Testis (tissue), 2 donors: ENCODE measurements at regions not wholly inside any gene's neighbourhood (a gene's known extent, or its start where the extent isn't known, plus 50 kb on each side); places are given as distances from the start of the nearest gene placed in this dataset.
"Not testable (repeated sequence)": the region's sequence is repeated elsewhere in the genome, so short reads cannot be mapped to it uniquely, and the experiment has no call there.

ENCODE experiments used
- DNase-seq: peaks from one replicate; pipeline ENCODE4 v3.0.0-alpha.2; 2019
- H3K27ac ChIP-seq, 2 donors: fragments of 200-600 bp; sonication (generic); one replicate each; pipeline ENCODE4 v1.5.1; 2019
- H3K27me3 ChIP-seq: fragments of 200-600 bp; sonication (generic); one replicate; pipeline ENCODE4 v1.5.1; 2019
- H3K36me3 ChIP-seq: fragments of 200-600 bp; sonication (generic); one replicate; pipeline ENCODE4 v1.5.1; 2017; ENCODE audit warnings: low read depth; ENCODE audit errors: missing control alignments
- H3K4me1 ChIP-seq: fragments of 200-600 bp; sonication (generic); one replicate; pipeline ENCODE4 v1.5.1; 2019
- H3K4me3 ChIP-seq, 2 donors: fragments of 200-600 bp; sonication (generic); one replicate each; pipeline ENCODE4 v1.5.1; 2017 to 2019
- H3K9me3 ChIP-seq: fragments of 200-600 bp; sonication (generic); one replicate; pipeline ENCODE4 v1.5.1; 2017
- POLR2A ChIP-seq: fragments of 450-650 bp; IDR thresholded peaks from one replicate; pipeline ENCODE4 v1.6.1; 2017; ENCODE audit warnings: antibody characterized with exemption, mild to moderate bottlenecking, moderate library complexity
- WGBS, 2 donors: methylation state at CpG; one replicate each; pipeline ENCODE4 v1.1.5; 2018; 5-methylcytosine and 5-hydroxymethylcytosine counted together
- intact Hi-C: fragments of 100-400 bp; cut with DNase I; formaldehyde crosslinking; loops from one replicate; pipeline ENCODE4 v1.15.1; 2023; ENCODE audit warnings: low total_unique reads
- TF ChIP-seq, protein P1 (sequence below), 3 experiments: fragments of 450-650 bp in 2 of 3; fragments of 200-600 bp in 1 of 3; sonication (generic) in 1 of 3; IDR thresholded peaks; one replicate each; pipeline ENCODE4 v1.5.1; 2016 to 2019; ENCODE audit warnings: antibody characterized with exemption in 3 of 3, mild to moderate bottlenecking in 2 of 3, moderate library complexity in 1 of 3

DNA sequence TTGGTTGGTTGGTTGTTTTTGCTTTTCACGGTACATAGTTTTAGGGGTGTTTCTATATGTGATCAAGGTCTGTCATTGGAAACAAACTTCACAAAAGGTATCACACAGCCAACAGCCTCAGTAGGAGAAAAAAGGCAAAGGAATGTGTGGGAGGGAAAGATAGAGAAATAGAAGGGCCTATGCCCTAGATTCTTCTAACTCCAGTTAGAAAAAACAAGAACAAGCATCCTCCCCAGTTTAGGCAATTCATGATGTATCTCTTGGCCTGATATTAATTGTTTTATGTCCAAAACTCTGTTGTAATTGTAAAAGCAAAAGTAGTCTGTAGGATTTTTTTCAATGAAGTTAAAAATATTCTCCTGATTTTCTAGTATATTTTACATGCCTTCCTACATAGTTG is 192.4 kb upstream of the EDNRA start:
- H3K9me3 ChIP-seq, result no peaks in the 10 kb centered on the region
- 55 to 78% methylated on average over 1 of the region's 1 CpG for WGBS, 2 donors
- peaks cover 10% of the 10 kb centered on the region for H3K4me1 ChIP-seq
- intact Hi-C loops, result no loop called here
- no peaks in the 10 kb centered on the region for H3K27me3 ChIP-seq
- no peak for DNase-seq
- no peak overlapping the region for H3K27ac ChIP-seq
- no peak overlapping the region for H3K4me3 ChIP-seq
- TF ChIP-seq POLR2A, result no peak
- TF ChIP-seq, protein P1, sequence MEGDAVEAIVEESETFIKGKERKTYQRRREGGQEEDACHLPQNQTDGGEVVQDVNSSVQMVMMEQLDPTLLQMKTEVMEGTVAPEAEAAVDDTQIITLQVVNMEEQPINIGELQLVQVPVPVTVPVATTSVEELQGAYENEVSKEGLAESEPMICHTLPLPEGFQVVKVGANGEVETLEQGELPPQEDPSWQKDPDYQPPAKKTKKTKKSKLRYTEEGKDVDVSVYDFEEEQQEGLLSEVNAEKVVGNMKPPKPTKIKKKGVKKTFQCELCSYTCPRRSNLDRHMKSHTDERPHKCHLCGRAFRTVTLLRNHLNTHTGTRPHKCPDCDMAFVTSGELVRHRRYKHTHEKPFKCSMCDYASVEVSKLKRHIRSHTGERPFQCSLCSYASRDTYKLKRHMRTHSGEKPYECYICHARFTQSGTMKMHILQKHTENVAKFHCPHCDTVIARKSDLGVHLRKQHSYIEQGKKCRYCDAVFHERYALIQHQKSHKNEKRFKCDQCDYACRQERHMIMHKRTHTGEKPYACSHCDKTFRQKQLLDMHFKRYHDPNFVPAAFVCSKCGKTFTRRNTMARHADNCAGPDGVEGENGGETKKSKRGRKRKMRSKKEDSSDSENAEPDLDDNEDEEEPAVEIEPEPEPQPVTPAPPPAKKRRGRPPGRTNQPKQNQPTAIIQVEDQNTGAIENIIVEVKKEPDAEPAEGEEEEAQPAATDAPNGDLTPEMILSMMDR (IDR thresholded peaks at IDR 0.05), result no peak
- H3K36me3 ChIP-seq, result no peaks in the 10 kb centered on the region

DNA sequence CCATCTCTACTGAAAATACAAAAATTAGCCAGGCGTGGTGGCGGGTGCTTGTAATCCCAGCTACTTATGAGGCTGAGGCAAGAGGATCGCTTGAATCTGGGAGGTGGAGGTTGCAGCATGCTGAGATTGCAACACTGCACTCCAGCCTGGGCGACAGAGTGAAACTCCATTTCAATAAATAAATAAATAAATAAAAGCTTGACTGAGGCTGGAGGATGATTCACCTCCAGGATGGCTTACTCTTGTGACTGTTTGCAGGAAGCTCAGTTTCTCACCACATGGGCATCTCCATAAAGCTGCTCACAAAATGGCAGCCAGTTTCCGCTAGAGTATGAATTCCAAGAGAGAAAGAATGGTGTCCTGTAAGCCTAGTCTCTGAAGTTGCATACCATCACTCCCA is 191.7 kb upstream of the EDNRA start:
- Histone ChIP-seq H3K27ac (no peak overlapping the region), H3K9me3 (no peaks in the 10 kb centered on the region), H3K4me1 (peaks cover 10% of the 10 kb centered on the region), H3K36me3 (no peaks in the 10 kb centered on the region), H3K27me3 (no peaks in the 10 kb centered on the region), H3K4me3 (no peak overlapping the region)
- WGBS, 2 donors, result 94 to 98% methylated on average over 5 of the region's 5 CpGs
- TF ChIP-seq, protein P1 (IDR thresholded peaks at IDR 0.05), result no peak
- no peak for TF ChIP-seq POLR2A
- no peak for DNase-seq
- intact Hi-C loops, result no loop called here

DNA sequence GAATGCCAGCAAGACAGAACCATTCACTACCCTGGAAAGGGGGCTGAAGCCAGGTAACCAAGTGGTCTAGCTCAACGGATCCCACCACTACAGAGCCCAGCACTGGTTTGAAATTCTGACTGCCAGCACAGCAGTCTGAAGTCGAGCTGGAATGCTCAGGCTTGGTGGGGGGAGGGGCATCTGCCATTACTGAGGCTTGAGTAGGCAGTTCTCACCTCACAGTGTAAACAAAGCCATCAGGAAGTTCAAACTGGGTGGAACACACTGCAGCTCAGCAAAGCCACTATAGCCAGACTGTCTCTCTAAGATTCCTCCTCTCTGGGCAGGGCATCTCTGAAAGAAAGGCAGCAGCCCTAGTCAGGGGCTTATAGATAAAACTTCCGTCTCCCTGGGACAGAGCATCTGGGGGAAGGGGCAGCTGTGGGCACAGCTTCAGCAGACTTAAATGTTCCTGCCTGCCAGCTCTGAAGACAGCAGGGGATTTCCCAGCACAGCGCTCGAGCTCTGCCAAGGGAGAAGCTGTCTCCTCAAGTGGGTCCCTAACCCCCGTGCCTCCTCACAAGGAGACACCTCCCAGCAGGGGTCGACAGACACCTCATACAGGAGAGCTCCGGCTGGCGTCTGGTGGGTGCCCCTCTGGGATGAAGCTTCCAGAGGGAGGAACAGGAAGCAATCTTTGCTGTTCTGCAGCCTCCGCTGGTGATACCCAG is 188.1 kb upstream of the EDNRA start:
- 87 to 91% methylated on average over 7 to 10 of the region's 10 CpGs for WGBS, 2 donors
- H3K4me3 ChIP-seq, H3K27ac ChIP-seq, DNase-seq, H3K27me3 ChIP-seq, intact Hi-C loops, H3K36me3 ChIP-seq, H3K9me3 ChIP-seq: not testable (repeated sequence)
- H3K4me1 ChIP-seq, result peaks cover 10% of the 10 kb centered on the region

DNA sequence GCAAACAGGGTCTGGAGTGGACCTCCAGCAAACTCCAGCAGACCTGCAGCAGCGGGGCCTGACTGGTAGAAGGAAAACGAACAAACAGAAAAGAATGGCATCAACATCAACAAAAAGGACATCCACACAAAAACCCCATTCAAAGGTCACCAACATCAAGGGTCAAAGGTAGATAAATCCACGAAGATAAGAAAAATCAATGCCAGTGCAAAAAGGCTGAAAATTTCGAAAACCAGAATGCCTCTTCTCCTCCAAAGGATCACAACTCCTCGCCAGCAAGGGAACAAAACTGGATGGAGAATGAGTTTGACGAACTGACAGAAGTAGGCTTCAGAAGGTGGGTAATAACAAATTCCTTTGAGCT is 187.6 kb upstream of the EDNRA start:
- H3K4me1 ChIP-seq, H3K36me3 ChIP-seq, intact Hi-C loops: not testable (repeated sequence)

DNA sequence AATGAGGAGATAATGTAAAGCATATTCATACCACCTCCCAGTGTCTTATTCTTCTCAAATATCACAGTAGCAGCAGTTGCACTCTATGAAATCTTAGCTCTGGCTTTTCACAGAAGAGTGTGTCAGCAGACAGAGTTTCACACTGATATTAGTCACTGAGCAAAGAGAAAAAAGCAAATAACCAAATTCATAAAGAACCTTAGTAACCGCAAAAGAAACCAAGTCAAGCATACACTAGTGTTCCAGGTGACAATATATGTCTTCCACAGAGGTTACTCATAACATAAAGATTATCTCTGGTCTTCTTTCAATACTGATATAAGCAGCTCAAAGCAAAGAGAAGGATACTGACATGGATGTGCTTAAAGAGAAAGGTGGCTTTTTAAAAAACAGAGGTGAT is 181.7 kb upstream of the EDNRA start:
- intact Hi-C loops, result no loop called here
- Histone ChIP-seq H3K9me3 (no peaks in the 10 kb centered on the region), H3K36me3 (no peaks in the 10 kb centered on the region), H3K27ac (no peak overlapping the region), H3K27me3 (no peaks in the 10 kb centered on the region), H3K4me3 (no peak overlapping the region), H3K4me1 (no peaks in the 10 kb centered on the region)
- WGBS, 2 donors, result 91 to 94% methylated on average over 1 of the region's 1 CpG
- DNase-seq, result no peak
- TF ChIP-seq, protein P1 (IDR thresholded peaks at IDR 0.05), result no peak
- TF ChIP-seq POLR2A, result no peak

More for the DNA sequence above, 187.6 kb upstream of the EDNRA start:
- H3K4me3 ChIP-seq, H3K9me3 ChIP-seq, H3K27me3 ChIP-seq, H3K27ac ChIP-seq, DNase-seq: not testable (repeated sequence)
- 90% methylated on average over 6 of the region's 6 CpGs for WGBS, 2 donors

DNA sequence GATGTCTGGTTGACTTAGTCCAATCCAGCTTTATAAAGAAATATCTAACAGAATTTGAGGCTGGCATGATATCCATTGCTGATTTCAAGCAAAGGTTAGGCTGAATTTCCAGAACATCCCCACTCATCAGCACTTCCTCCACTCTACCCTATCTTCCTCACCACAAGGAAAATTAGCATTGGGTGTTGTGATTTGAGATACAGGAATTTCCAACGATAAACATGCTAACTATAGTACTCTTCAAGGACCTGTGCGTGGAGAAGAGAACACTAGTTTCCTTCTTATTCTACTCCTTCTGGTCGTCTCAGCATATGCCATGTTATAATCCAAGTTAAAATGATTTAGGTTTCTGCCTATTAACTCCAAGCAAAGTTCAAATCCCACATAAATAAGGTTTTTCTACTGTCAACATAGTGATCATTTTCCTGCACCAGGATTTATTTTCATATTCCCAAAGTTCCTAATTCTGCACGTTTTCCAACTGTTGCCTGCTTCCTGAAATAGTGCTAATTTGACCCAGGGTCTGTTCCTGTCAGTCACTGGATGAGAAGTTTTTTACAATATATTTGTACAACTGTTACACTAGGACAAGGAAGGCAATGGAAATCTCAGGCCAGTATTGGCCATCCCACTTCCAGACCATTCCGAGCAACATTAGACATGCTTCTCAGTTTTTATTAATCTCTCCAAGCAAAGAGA is 177.6 kb upstream of the EDNRA start:
- intact Hi-C loops, result no loop called here
- 54% methylated on average over 5 of the region's 5 CpGs for WGBS, 2 donors
- H3K4me3 ChIP-seq, result no peak overlapping the region
- H3K27me3 ChIP-seq, result no peaks in the 10 kb centered on the region
- DNase-seq, result no peak
- no peak overlapping the region for H3K27ac ChIP-seq
- no peaks in the 10 kb centered on the region for H3K9me3 ChIP-seq
- no peaks in the 10 kb centered on the region for H3K36me3 ChIP-seq
- no peaks in the 10 kb centered on the region for H3K4me1 ChIP-seq
- TF ChIP-seq POLR2A, result no peak
- TF ChIP-seq, protein P1 (IDR thresholded peaks at IDR 0.05), result no peak
